ENCODE measurements at regions not wholly inside any gene's neighbourhood (a gene's known extent, or its start where the extent isn't known, plus 50 kb on each side); places are given as distances from the start of the nearest gene placed in this dataset.
"Not testable (repeated sequence)": the region's sequence is repeated elsewhere in the genome, so short reads cannot be mapped to it uniquely, and the experiment has no call there.

DNA sequence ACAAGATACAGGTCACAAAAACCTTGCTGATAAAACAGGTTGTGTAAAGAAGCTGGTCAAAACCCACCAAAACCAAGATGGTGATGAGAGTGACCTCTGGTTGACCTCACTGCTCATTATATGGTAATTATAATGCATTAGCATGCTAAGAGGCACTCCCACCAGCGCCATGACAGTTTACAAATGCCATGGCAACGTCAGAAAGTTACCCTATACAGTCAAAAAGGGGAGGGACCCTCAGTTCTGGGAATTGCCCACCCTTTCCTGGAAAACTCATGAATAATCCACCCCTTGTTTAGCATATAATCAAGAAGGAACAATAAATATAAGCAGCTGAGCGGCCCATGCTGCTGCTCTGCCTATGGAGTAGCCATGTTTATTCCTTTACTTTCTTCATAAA is 434.1 kb downstream of the ZNF536 start:
- 68 to 76% methylated on average over 3 of the region's 3 CpGs for WGBS, 2 donors
- no peak overlapping the region for H3K27ac ChIP-seq
- TF ChIP-seq POLR2A (IDR thresholded peaks at IDR 0.05): no peak
- TF ChIP-seq, protein P1, sequence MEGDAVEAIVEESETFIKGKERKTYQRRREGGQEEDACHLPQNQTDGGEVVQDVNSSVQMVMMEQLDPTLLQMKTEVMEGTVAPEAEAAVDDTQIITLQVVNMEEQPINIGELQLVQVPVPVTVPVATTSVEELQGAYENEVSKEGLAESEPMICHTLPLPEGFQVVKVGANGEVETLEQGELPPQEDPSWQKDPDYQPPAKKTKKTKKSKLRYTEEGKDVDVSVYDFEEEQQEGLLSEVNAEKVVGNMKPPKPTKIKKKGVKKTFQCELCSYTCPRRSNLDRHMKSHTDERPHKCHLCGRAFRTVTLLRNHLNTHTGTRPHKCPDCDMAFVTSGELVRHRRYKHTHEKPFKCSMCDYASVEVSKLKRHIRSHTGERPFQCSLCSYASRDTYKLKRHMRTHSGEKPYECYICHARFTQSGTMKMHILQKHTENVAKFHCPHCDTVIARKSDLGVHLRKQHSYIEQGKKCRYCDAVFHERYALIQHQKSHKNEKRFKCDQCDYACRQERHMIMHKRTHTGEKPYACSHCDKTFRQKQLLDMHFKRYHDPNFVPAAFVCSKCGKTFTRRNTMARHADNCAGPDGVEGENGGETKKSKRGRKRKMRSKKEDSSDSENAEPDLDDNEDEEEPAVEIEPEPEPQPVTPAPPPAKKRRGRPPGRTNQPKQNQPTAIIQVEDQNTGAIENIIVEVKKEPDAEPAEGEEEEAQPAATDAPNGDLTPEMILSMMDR (IDR thresholded peaks at IDR 0.05): no peak
- no peak for DNase-seq
- peaks cover 0 to 3% of the 10 kb centered on the region in 2 donors for H3K27me3 ChIP-seq
- no peaks in the 10 kb centered on the region for H3K4me1 ChIP-seq
- no peak for ATAC-seq
- no peak overlapping the region for H3K4me3 ChIP-seq
- no peaks in the 10 kb centered on the region for H3K36me3 ChIP-seq (replicated peaks in 1 of 2; ENCODE audit: insufficient read depth in 1 of 2, low read depth in 2 of 2)
- H3K9me3 ChIP-seq: no peaks in the 10 kb centered on the region
- intact Hi-C loops (cut with DNase I): no loop called here

DNA sequence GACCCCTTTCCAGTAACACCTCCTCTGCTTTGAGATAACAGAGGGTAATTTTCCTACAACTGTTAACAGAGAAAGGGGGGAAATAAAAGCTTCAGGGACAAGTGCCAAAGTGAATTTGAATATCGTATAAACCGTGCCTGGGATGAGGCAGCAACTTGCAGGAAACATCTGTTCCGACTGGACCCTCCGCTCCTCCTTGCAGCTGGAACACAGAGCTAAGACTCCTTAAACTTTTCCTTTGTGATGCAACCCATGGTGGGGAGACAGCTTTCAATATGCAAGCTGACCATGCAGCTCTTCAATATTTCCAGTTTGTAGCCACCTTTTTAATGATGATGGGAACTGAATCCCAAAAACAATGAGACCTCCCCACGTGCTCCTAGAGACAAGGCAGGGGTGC is 432.6 kb downstream of the ZNF536 start:
- no peaks in the 10 kb centered on the region for H3K4me1 ChIP-seq
- 34 to 41% methylated on average over 5 of the region's 5 CpGs for WGBS, 2 donors

DNA sequence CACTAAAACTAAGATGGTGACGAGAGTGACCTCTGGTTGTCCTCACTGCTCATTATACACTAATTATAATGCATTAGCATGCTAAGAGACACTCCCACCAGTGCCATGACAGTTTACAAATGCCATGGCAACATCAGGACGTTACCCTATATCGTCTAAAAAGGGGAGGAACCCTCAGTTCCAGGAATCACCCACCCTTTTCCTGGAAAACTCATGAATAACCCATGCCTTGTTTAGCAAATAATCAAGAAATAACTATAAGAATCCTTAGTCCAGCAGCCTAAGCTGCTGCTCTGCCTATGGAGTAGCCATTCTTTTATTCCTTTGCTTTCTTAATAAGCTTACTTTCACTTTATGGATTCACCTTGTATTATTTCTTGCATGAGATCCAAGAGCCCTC is 432.1 kb downstream of the ZNF536 start:
- not testable (repeated sequence) for H3K4me3 ChIP-seq

More for the DNA sequence above, 432.6 kb downstream of the ZNF536 start:
- TF ChIP-seq, protein P1 (IDR thresholded peaks at IDR 0.05): no peak
- no peak for TF ChIP-seq POLR2A (IDR thresholded peaks at IDR 0.05)
- Histone ChIP-seq H3K9me3 (no peaks in the 10 kb centered on the region), H3K27me3 (no peaks in the 10 kb centered on the region), H3K36me3 (replicated peaks in 1 of 2; ENCODE audit: insufficient read depth in 1 of 2, low read depth in 2 of 2) (no peaks in the 10 kb centered on the region), H3K4me3 (no peak overlapping the region), H3K27ac (no peak overlapping the region)
- ATAC-seq (no peak), DNase-seq (no peak)
- intact Hi-C loops (cut with DNase I): no loop called here

DNA sequence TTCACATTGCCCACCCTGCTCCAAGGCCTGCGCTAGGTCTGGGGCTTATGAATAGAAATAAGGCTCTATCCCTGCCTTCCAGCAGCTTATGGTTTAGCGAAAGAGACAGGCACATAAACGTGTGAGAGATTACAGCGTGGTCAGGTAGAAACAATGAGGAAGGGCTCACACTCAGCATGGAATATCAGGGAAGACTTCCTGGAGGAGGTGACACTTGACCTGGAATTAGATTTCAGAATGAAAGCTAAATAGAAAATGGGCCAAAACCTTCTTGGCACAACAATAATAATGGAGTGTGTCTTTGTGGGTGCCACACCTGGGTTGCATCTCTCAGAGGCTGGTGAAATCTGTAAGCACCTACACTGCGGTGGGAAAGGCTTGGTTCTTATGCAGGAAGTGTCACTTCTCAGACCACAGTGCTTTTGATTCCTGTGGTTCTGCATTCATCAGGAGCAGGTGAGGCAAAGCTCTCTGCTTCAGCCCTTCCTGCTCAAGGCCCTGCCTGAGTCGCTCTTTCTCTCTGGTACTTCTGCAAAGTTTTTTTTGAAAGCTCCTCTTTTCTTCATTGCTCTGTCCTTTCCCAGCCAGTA is 430.3 kb downstream of the ZNF536 start:
- Histone ChIP-seq H3K27me3 (no peaks in the 10 kb centered on the region), H3K4me1 (no peaks in the 10 kb centered on the region), H3K27ac (no peak overlapping the region), H3K4me3 (no peak overlapping the region), H3K36me3 (replicated peaks in 1 of 2; ENCODE audit: insufficient read depth in 1 of 2, low read depth in 2 of 2) (no peaks in the 10 kb centered on the region), H3K9me3 (no peaks in the 10 kb centered on the region)
- DNase-seq (no peak), ATAC-seq (no peak)
- 63 to 74% methylated on average over 6 of the region's 6 CpGs for WGBS, 2 donors
- no peak for TF ChIP-seq POLR2A (IDR thresholded peaks at IDR 0.05)
- TF ChIP-seq, protein P1 (IDR thresholded peaks at IDR 0.05): no peak
- intact Hi-C loops (cut with DNase I): no loop called here

More for the DNA sequence above, 432.1 kb downstream of the ZNF536 start:
- H3K27ac ChIP-seq; H3K27me3 ChIP-seq; H3K9me3 ChIP-seq; ATAC-seq; H3K36me3 ChIP-seq (replicated peaks in 1 of 2; ENCODE audit: insufficient read depth in 1 of 2, low read depth in 2 of 2); H3K4me1 ChIP-seq; intact Hi-C loops (cut with DNase I); DNase-seq: not testable (repeated sequence)
- 14 to 32% methylated on average over 3 of the region's 3 CpGs for WGBS, 2 donors

DNA sequence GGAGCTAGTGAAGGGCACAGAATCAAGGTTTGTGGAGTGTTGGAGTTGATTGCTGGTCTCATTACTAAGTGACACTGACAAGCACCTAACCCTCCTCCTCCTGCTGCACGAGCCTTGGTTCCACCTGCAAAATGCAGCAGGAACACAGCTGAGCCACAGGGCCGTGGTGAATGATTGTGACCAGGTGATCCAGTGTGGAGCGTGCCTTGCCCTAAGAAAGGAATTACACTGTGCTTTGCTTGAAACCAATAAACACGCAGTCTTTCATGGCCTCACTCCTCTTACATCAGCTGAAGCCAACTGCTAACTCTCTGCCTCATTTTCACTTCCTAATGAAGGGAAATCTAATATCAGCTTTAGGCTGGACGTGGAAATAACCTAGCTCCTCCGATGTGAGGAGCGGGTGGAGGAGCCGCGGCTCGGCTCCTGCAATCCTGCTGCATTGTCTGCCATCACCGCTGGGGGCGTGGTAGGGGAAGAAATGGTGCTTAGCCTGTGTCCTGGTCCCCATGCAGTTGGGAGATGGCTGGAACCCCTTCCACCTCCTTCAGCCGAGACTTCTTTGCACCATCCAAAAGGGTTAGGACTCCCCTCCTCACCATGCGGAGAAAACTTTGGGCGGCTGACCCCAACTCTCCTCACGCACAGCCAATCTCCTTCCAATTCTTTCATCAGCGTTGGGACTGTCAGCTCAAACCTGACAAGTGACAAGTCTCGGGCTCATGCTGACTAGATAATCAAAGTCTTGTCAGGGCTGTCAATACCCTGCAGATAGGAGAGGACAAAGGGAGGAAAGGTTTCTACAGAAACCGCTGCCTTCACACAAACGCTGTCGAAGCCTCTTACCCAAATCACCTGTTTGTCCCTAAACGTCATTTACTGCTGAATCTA is 427.9 kb downstream of the ZNF536 start:
- no peaks in the 10 kb centered on the region for H3K36me3 ChIP-seq (replicated peaks in 1 of 2; ENCODE audit: insufficient read depth in 1 of 2, low read depth in 2 of 2)
- no peak for ATAC-seq

More for the DNA sequence above, 427.9 kb downstream of the ZNF536 start:
- Histone ChIP-seq H3K27ac (no peak overlapping the region), H3K27me3 (no peaks in the 10 kb centered on the region), H3K4me1 (no peaks in the 10 kb centered on the region), H3K9me3 (no peaks in the 10 kb centered on the region), H3K4me3 (no peak overlapping the region)
- TF ChIP-seq, protein P1 (IDR thresholded peaks at IDR 0.05): peak; percentile 47 to 69 (median 58)
- no peak for TF ChIP-seq POLR2A (IDR thresholded peaks at IDR 0.05)
- intact Hi-C loops (cut with DNase I): no loop called here
- peak; percentile 33 to 53 (median 44) for DNase-seq
- 13 to 15% methylated on average over 22 of the region's 22 CpGs for WGBS, 2 donors

Data from body of pancreas (tissue), 4 donors.